Heart left ventricle (tissue), 13 donors: ENCODE measurements at regions not wholly inside any gene's neighbourhood (a gene's known extent, or its start where the extent isn't known, plus 50 kb on each side); places are given as distances from the start of the nearest gene placed in this dataset.

ENCODE experiments used
- POLR2A ChIP-seq, 2 donors: fragments of 450-650 bp; IDR thresholded peaks; one replicate each; pipeline ENCODE4 v1.6.1; 2017; ENCODE audit warnings: antibody characterized with exemption in 2 of 2, mild to moderate bottlenecking in 2 of 2, moderate library complexity in 2 of 2
- TF ChIP-seq, protein P1 (sequence below), 12 donors: fragments of 200-600 bp; sonication (generic) in 4 of 12; IDR thresholded peaks; one replicate each; pipeline versions ENCODE4 v1.5.0 to v1.8.0; 2018 to 2022; ENCODE audit warnings: antibody characterized with exemption in 12 of 12, mild to moderate bottlenecking in 5 of 12
- donor health status: ischemic (EF 13 %, LVEDD 7.1; RV severe dilation, severe dysfunction).
- donor health status: DM: no; HTN: yes; CAD: no.
- donor health status: DM: no; HTN: no; CAD: no.
- donor health status: ischemic (EF 25% LVEDD 6.9; RV normal size, moderate dysfunction).
- donor health status: ischemic (EF 25% LVEDD 5.7; RV mildly dilated, moderate dysfunction).
- donor health status: ischemic (EF 35%, LVEDD 5.7; RV mildly dilated, moderate dysfunction).
- donor health status: nonischemic (EF 11% LVEDD 7.7; RV severe dilation, severe dysfunction).
- donor health status: DM: yes; HTN: yes; CAD: no.
- donor health status: PGD.
- donor health status: ischemic (EF 29% LVEDD 5.4; RV normal size, mild dysfunction).
- donor health status: nonischemic (EF 23%, LVEDD 6.1; RV moderate dilation, normal function).

- no peak for TF ChIP-seq POLR2A (IDR thresholded peaks at IDR 0.05)
- TF ChIP-seq, protein P1, sequence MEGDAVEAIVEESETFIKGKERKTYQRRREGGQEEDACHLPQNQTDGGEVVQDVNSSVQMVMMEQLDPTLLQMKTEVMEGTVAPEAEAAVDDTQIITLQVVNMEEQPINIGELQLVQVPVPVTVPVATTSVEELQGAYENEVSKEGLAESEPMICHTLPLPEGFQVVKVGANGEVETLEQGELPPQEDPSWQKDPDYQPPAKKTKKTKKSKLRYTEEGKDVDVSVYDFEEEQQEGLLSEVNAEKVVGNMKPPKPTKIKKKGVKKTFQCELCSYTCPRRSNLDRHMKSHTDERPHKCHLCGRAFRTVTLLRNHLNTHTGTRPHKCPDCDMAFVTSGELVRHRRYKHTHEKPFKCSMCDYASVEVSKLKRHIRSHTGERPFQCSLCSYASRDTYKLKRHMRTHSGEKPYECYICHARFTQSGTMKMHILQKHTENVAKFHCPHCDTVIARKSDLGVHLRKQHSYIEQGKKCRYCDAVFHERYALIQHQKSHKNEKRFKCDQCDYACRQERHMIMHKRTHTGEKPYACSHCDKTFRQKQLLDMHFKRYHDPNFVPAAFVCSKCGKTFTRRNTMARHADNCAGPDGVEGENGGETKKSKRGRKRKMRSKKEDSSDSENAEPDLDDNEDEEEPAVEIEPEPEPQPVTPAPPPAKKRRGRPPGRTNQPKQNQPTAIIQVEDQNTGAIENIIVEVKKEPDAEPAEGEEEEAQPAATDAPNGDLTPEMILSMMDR (IDR thresholded peaks at IDR 0.05) = no peak
Observed at GRCh38 chr4:175916626-175917351, 104.7 kb upstream of the GPM6A start.
